Lower leg skin (tissue), 3 donors: ENCODE measurements at regions not wholly inside any gene's neighbourhood (a gene's known extent, or its start where the extent isn't known, plus 50 kb on each side); places are given as distances from the start of the nearest gene placed in this dataset.

ENCODE experiments used
- POLR2A ChIP-seq, 2 donors: fragments of 450-650 bp; IDR thresholded peaks; one replicate each; pipeline ENCODE4 v1.6.1; 2016 to 2017; ENCODE audit warnings: antibody characterized with exemption in 2 of 2, mild to moderate bottlenecking in 1 of 2, moderate library complexity in 1 of 2
- TF ChIP-seq, protein P1 (sequence below), 3 donors: fragments of 450-650 bp; IDR thresholded peaks; one replicate each; pipeline ENCODE4 v1.5.1; 2016; ENCODE audit warnings: antibody characterized with exemption in 3 of 3, mild to moderate bottlenecking in 3 of 3, moderate library complexity in 2 of 3

DNA sequence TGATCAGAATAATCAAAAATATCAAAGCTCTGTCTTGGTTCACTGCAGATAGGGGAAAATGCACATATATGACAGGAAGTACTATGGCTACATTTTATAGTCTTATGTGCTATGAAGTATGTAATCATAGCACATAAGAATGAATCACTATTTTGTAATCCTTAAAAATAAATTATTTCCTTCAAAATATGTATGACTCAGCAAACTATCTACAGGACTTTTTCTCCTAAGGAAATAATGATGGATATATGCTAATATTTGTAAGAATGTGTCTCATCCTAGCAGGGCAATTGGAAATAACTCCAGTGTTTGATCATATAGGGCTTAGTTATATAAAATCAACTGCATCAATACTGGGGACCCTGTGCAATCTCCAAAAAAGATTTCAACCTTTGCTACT is 85.1 kb downstream of the SLC24A2 start:
- TF ChIP-seq, protein P1, sequence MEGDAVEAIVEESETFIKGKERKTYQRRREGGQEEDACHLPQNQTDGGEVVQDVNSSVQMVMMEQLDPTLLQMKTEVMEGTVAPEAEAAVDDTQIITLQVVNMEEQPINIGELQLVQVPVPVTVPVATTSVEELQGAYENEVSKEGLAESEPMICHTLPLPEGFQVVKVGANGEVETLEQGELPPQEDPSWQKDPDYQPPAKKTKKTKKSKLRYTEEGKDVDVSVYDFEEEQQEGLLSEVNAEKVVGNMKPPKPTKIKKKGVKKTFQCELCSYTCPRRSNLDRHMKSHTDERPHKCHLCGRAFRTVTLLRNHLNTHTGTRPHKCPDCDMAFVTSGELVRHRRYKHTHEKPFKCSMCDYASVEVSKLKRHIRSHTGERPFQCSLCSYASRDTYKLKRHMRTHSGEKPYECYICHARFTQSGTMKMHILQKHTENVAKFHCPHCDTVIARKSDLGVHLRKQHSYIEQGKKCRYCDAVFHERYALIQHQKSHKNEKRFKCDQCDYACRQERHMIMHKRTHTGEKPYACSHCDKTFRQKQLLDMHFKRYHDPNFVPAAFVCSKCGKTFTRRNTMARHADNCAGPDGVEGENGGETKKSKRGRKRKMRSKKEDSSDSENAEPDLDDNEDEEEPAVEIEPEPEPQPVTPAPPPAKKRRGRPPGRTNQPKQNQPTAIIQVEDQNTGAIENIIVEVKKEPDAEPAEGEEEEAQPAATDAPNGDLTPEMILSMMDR (IDR thresholded peaks at IDR 0.05), result no peak
- no peak for TF ChIP-seq POLR2A (IDR thresholded peaks at IDR 0.05)
